ENCODE measurements at regions not wholly inside any gene's neighbourhood (a gene's known extent, or its start where the extent isn't known, plus 50 kb on each side); places are given as distances from the start of the nearest gene placed in this dataset.

- TF ChIP-seq CTCF (IDR thresholded peaks at IDR 0.05) (no peak), POLR2A (IDR thresholded peaks at IDR 0.05) (no peak)
- DNase-seq (ENCODE audit: low spot score in 2 of 2) = no peak
- intact Hi-C loops (cut with DNase I; ENCODE audit: low total_unique reads) = no loop called here
- no peak overlapping the region for H3K4me3 ChIP-seq (ENCODE audit: low read depth, poor library complexity, severe bottlenecking)
These were observed 283.6 kb upstream of the PRDM9 start for GRCh38 chr5:23223846-23224245.

- TF ChIP-seq CTCF (IDR thresholded peaks at IDR 0.05) = no peak
- no peak for TF ChIP-seq POLR2A (IDR thresholded peaks at IDR 0.05)
- 68 to 71% methylated on average over 3 of the region's 3 CpGs for WGBS, 2 donors
- no peak overlapping the region for H3K4me3 ChIP-seq (ENCODE audit: low read depth, poor library complexity, severe bottlenecking)
- DNase-seq (ENCODE audit: low spot score in 2 of 2) = no peak
- intact Hi-C loops (cut with DNase I; ENCODE audit: low total_unique reads) = no loop called here
These were observed 285.6 kb upstream of the PRDM9 start for GRCh38 chr5:23221831-23222230.

DNA sequence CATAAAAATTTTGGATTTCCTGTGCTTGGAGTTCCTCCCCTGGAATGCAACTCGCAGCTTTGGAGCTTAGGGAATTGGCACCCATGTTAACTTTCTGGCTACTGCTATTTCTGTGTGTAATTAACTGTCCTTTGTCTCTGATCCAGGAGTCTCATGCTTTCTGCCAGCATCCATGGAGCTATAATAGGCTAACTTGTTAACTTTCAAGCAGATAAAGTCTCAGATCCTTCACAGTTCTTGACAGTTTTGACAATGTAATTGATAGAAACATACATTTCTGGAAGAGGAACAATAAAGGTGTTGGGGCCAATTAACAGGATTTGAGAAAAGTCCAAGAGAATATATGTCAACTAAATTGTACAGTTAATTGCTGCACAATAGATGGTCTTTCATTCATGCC is 290.2 kb upstream of the PRDM9 start:
- 33 to 48% methylated on average over 1 of the region's 1 CpG for WGBS, 2 donors
- H3K4me3 ChIP-seq (ENCODE audit: low read depth, poor library complexity, severe bottlenecking) = no peak overlapping the region
- intact Hi-C loops (cut with DNase I; ENCODE audit: low total_unique reads) = no loop called here
- DNase-seq (ENCODE audit: low spot score in 2 of 2) = no peak
- TF ChIP-seq CTCF (IDR thresholded peaks at IDR 0.05) (no peak), POLR2A (IDR thresholded peaks at IDR 0.05) (no peak)

DNA sequence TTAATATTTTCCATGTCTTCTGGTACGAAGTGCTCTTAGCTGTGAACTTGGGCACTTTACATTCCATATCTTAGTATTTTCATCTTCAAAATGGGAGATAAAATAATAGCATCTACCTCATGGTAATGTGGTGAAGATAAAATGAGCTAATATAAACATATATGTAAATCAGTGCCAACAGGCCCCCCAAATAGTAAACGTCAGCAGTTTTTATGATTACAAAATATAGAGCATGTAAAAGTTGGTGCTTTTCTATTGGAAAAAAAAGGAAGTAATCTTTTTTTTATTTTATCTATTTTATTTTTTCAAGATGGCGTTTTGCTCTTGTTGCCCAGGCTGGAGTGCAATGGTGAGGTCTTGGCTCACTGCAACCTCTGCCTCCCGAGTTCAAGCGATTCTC is 291.1 kb upstream of the PRDM9 start:
- TF ChIP-seq POLR2A (IDR thresholded peaks at IDR 0.05) (no peak), CTCF (IDR thresholded peaks at IDR 0.05) (no peak)
- no peak overlapping the region for H3K4me3 ChIP-seq (ENCODE audit: low read depth, poor library complexity, severe bottlenecking)
- WGBS, 2 donors = 88 to 90% methylated on average over 5 of the region's 5 CpGs
- no peak for DNase-seq (ENCODE audit: low spot score in 2 of 2)
- intact Hi-C loops (cut with DNase I; ENCODE audit: low total_unique reads) = no loop called here

DNA sequence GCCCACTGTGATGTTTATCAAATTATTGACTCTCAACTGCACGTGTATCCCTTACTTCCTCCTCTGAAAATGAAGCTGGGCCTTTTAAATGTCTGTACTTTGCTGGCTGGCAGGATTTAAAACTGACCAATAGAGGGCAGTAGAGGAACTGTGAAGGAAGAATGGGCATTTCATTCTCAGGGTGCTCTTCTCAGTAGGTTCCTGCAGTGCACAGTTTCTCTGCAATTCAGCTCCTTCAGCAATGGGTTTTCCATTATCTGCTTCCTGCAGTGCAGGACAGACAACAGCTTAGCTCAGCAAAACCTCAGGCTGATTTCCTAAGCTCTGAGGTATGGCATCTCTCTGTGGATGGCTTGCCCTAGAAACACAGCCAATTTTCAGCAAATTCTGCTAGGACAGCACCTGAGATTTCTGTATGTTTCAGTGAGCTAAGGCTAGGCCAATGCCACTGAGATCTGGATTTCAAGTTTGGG is 298.4 kb upstream of the PRDM9 start:
- intact Hi-C loops (cut with DNase I; ENCODE audit: low total_unique reads) = no loop called here
- TF ChIP-seq CTCF (IDR thresholded peaks at IDR 0.05) (no peak), POLR2A (IDR thresholded peaks at IDR 0.05) (no peak)
- no peak for DNase-seq (ENCODE audit: low spot score in 2 of 2)
- WGBS, 2 donors = 3% methylated on average over 1 of the region's 1 CpG
- no peak overlapping the region for H3K4me3 ChIP-seq (ENCODE audit: low read depth, poor library complexity, severe bottlenecking)

DNA sequence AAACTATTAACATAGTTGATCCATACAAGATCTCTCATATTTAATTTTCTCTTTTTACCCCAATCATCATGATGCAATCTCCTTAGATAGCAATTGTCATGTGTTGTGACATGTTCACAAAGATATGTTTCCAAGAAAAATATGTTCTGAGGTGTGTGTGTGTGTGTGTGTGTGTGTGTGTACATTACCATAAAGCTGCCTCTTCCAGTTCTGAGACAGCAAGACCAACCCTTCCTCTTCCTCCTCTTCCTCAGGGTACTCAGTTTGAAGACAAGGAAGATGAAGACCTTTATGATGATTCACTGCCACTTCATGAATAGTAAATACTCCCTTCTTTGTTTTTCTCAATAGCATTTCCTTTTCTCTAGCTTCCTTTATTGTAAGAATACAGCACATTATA is 303.3 kb upstream of the PRDM9 start:
- intact Hi-C loops (cut with DNase I; ENCODE audit: low total_unique reads) = no loop called here
- TF ChIP-seq CTCF (IDR thresholded peaks at IDR 0.05) (no peak), POLR2A (IDR thresholded peaks at IDR 0.05) (no peak)

More for the DNA sequence above, 303.3 kb upstream of the PRDM9 start:
- H3K4me3 ChIP-seq (ENCODE audit: low read depth, poor library complexity, severe bottlenecking) = no peak overlapping the region
- DNase-seq (ENCODE audit: low spot score in 2 of 2) = no peak
